Body of pancreas (tissue), 4 donors: ENCODE measurements at regions not wholly inside any gene's neighbourhood (a gene's known extent, or its start where the extent isn't known, plus 50 kb on each side); places are given as distances from the start of the nearest gene placed in this dataset.

ENCODE experiments used
- POLR2A ChIP-seq, 3 donors: fragments of 450-650 bp; IDR thresholded peaks; one replicate each; pipeline ENCODE4 v1.6.1; 2016; ENCODE audit warnings: antibody characterized with exemption in 3 of 3, mild to moderate bottlenecking in 2 of 3
- TF ChIP-seq, protein P1 (sequence below), 7 experiments: fragments of 450-650 bp in 4 of 7; fragments of 200-600 bp in 3 of 7; sonication (generic) in 3 of 7; IDR thresholded peaks; one replicate each; pipeline ENCODE4 v1.5.1; 2016 to 2019; ENCODE audit warnings: antibody characterized with exemption in 7 of 7

DNA sequence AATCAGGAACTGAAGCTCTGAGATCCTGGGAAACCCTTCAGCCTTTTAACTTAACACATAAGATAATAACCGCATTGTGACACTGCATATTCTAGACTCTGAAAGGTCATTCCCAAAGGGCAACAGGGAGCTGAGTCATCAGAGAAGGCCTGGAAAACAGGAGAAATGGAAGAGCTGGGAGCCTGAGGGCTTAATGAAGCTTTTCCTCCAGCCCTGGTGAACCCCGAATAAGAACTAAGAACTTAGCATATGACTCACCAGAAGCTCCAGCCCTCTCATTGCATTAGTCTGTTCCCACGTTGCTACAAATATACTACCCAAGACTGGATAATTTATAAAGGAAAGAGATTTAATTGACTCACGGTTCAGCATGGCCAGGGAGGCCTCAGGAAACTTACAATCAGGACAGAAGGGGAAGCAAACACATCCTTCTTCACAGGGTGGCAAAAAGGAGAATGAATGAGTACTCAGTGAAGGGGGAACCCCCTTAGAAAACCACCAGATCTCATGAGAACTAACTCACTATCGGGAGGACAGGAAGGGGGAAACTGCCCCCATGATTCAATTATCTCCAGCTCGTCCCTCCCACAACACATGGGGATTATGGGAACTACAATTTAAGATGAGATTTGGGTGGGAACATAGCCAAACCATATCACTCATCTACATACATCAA is 648.5 kb downstream of the TFAP2A start:
- TF ChIP-seq, protein P1, sequence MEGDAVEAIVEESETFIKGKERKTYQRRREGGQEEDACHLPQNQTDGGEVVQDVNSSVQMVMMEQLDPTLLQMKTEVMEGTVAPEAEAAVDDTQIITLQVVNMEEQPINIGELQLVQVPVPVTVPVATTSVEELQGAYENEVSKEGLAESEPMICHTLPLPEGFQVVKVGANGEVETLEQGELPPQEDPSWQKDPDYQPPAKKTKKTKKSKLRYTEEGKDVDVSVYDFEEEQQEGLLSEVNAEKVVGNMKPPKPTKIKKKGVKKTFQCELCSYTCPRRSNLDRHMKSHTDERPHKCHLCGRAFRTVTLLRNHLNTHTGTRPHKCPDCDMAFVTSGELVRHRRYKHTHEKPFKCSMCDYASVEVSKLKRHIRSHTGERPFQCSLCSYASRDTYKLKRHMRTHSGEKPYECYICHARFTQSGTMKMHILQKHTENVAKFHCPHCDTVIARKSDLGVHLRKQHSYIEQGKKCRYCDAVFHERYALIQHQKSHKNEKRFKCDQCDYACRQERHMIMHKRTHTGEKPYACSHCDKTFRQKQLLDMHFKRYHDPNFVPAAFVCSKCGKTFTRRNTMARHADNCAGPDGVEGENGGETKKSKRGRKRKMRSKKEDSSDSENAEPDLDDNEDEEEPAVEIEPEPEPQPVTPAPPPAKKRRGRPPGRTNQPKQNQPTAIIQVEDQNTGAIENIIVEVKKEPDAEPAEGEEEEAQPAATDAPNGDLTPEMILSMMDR (IDR thresholded peaks at IDR 0.05) = no peak
- TF ChIP-seq POLR2A (IDR thresholded peaks at IDR 0.05) = no peak
